AG10803 (cell line): ENCODE measurements at regions not wholly inside any gene's neighbourhood (a gene's known extent, or its start where the extent isn't known, plus 50 kb on each side); places are given as distances from the start of the nearest gene placed in this dataset.
A peak's percentile ranks its signal among the peaks of the same experiment; 100 is the strongest.

Source experiments
- DNase-seq: peaks from one replicate; pipeline ENCODE4 v3.0.0; 2010; ENCODE audit warnings: low read depth
- H3K4me3 ChIP-seq: 2 replicates; pipeline ENCODE4 v1.5.1; 2011; ENCODE audit warnings: mild to moderate bottlenecking, low read length, control low read depth
- TF ChIP-seq, protein P1 (sequence below): conservative IDR thresholded peaks from 2 replicates; pipeline ENCODE4 v1.5.1; 2011; ENCODE audit warnings: mild to moderate bottlenecking, low read length, control low read depth, inconsistent platforms

DNA sequence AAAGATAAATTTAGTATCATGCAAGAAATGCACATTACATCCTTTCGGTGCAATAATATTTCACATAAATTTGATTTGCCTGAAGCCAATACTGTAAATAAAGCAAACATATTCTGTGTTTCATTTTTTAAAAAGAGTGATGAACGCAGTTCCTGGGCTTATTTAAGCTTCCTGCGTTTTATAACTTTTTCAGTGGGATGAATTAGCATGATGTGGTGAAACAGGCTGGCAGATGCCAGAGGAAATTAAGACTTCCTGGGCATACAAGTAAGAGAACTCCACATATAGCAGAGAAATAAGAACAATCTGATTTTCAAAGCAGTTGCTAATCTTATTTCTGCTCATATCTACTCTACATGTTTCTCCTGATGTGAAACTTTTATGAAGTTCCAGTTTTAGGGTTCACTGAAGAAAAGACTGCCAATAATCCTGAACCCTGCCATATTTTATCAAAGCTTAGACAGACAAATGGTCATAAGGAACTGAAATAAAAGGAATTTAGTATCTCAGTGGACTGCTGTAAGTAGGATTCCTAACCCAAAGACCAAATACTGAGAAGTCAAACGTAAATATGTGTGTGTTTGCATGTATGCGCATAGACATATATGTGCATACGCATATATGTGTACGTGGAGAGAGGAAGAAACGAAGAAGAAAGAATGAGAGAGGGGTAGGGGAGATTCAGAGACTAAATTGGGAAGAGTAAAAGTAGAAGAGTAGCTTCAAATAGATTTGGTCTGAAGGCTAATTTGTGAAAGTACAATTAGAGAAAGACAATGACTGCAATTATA lies 628.6 kb upstream of the CCDC54 start:
- DNase-seq: no peak
- no peak overlapping the region for H3K4me3 ChIP-seq
- TF ChIP-seq, protein P1, sequence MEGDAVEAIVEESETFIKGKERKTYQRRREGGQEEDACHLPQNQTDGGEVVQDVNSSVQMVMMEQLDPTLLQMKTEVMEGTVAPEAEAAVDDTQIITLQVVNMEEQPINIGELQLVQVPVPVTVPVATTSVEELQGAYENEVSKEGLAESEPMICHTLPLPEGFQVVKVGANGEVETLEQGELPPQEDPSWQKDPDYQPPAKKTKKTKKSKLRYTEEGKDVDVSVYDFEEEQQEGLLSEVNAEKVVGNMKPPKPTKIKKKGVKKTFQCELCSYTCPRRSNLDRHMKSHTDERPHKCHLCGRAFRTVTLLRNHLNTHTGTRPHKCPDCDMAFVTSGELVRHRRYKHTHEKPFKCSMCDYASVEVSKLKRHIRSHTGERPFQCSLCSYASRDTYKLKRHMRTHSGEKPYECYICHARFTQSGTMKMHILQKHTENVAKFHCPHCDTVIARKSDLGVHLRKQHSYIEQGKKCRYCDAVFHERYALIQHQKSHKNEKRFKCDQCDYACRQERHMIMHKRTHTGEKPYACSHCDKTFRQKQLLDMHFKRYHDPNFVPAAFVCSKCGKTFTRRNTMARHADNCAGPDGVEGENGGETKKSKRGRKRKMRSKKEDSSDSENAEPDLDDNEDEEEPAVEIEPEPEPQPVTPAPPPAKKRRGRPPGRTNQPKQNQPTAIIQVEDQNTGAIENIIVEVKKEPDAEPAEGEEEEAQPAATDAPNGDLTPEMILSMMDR: no peak

DNA sequence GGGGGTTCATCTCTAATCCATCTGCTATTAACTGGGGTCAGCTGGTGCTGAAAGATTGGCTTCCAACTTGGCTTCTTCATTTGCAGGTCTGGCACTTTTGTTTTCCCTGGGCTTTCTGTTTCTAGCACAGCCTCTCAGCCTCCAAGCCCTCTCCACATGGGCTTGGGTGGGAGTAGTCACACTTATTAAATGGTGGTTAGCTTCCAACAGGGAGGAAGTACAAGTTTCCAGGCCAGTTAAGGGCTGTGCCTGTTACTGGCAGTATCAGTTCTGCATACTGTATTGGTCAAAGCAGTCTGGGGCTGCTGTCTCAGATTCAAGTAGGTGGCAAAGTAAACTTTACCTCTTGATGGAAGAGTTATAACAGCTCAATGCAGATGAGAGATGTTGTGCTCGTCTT lies 627.1 kb upstream of the CCDC54 start:
- no peak overlapping the region for H3K4me3 ChIP-seq
- no peak for DNase-seq
- TF ChIP-seq, protein P1: no peak

DNA sequence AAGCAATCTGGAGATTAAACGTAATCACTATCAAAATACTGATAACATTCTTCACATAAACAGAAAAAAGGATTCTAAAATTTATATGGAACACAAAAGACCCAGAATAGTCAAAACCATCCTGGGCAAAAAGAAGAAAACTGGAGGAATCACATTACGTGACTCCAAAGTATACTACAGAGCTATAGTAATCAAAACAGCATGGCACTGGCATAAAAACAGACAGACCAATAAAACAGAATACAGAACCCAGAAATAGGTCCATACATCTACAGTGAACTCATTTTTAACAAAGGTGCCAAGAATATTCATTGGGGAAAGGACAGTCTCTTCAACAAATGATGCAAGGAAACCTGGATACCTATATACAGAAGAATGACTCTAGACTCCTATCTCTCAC lies 621.9 kb upstream of the CCDC54 start:
- DNase-seq: no peak
- no peak overlapping the region for H3K4me3 ChIP-seq
- TF ChIP-seq, protein P1: no peak

DNA sequence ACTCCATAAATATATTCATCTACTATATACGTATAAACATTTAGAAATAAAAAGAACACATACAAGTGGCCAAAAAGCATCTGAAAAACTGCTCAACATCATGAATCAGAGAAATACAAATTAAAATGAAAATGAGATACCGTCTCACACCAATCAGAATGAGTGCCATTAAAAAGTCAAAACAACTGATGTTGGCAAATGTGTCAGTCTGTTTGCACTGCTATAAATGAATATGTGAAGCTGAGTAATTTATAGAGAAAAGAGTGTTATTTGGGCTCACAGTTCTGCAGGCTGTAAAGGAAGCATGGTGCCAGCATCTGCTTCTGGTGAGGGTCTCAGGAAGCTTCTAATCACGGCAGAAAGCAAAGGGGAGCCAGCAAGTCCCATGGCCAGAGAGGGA lies 620.3 kb upstream of the CCDC54 start:
- H3K4me3 ChIP-seq: no peak overlapping the region
- TF ChIP-seq, protein P1: no peak
- no peak for DNase-seq

DNA sequence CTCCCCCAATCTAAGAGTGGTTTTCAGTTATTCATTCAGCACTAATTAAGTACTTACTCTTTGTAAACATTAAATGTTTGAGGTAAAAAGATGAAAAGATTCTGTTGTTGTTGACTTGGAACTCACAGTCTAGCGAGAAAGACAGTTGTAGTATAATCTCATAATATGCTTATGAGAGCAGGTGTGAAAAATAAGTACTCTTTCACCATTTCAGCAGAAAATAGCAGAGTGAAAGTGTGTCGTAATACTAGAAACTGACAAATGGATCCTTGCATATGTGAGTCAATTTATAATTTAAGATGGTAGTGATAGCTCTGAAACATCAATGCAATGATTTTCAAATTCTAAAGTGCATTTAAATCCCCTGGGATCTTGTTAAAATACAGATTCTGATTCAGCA lies 618.8 kb upstream of the CCDC54 start:
- DNase-seq: peak; percentile 3
- no peak overlapping the region for H3K4me3 ChIP-seq
- TF ChIP-seq, protein P1: no peak

DNA sequence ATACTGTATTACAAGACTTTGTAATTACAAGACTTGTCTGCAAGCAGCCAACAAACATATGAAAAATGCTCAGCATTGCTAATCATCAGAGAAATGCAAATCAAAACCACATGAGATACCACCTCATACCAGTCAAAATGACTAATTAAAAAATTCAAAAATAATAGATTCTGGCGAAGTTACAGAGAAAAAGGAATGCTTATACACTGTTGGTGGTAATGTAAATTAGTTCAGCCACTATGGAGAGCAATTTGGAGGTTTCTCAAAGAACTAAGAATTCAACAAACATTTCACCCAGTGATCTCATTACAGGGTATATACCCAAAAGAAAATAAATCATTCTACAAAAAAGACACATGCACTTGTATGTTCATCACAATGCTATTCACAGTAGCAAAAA lies 617.5 kb upstream of the CCDC54 start:
- TF ChIP-seq, protein P1: no peak
- no peak overlapping the region for H3K4me3 ChIP-seq
- DNase-seq: peak; percentile 61

DNA sequence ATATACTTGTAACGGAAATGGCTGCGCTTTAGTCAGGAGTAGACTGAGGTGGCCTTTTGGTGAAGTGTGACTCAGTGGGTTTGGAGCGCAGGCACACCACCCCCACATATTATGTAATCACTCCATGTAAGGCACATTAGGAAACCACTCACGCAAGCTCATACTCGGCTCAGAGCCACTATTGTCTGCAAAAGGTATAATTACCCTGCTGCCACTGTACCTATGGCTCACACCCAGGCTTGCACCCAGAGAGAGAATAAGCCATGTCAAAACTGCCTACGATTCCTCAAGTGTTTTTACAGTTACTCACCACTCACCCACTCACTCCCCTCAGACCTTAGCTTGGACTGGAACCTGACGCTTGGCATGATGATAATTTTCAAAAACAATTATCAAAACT lies 611.9 kb upstream of the CCDC54 start:
- H3K4me3 ChIP-seq: no peak overlapping the region
- TF ChIP-seq, protein P1: no peak
- DNase-seq: peak; percentile 65
